ENCODE measurements at regions not wholly inside any gene's neighbourhood (a gene's known extent, or its start where the extent isn't known, plus 50 kb on each side); places are given as distances from the start of the nearest gene placed in this dataset.

DNA sequence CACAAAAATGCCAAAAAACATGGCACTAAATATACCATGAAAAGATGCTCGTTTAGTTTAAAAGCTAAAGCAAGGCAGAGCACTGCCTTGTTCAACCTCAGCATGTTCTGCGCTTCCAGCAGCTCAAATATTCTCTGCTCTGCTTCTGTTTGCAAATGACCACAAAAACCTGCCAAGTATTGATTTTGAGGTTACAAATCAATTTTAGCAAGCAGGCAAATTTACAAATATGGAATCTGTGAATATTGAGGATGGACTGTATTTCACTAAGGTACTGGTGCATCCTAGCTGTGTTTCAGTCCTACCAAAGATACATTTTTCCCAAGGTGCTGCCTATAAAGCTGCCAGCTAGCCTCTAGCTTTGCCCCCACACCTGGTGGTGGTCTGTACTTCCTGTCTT lies 449.9 kb downstream of the PREX1 start:
- Histone ChIP-seq H4K20me1 (ENCODE audit: control insufficient read depth, insufficient read depth) (no peaks in the 10 kb centered on the region), H3K79me2 (ENCODE audit: control insufficient read depth, insufficient read depth, low read length) (no peaks in the 10 kb centered on the region), H2AFZ (ENCODE audit: control insufficient read depth, low read depth, low read length) (no peak overlapping the region), H3K4me2 (ENCODE audit: control insufficient read depth, insufficient read depth) (no peak overlapping the region), H3K9me3 (replicated peaks; ENCODE audit: control insufficient read depth, insufficient read depth, low read length) (no peaks in the 10 kb centered on the region), H3K9ac (ENCODE audit: control insufficient read depth, insufficient read depth, low read length) (no peak overlapping the region), H3K27ac (ENCODE audit: control insufficient read depth, insufficient read depth) (no peak overlapping the region), H3K36me3 (ENCODE audit: control insufficient read depth in 2 of 2, insufficient read depth in 2 of 2, low read length in 1 of 2) (no peaks in the 10 kb centered on the region), H3K27me3 (replicated peaks in 1 of 2; ENCODE audit: control insufficient read depth in 2 of 2, insufficient read depth in 2 of 2, low read length in 1 of 2) (no peaks in the 10 kb centered on the region), H3K4me3 (no peak overlapping the region), H3K4me1 (ENCODE audit: control insufficient read depth, insufficient read depth, low read length) (no peaks in the 10 kb centered on the region)
- intact Hi-C loops (cut with micrococcal nuclease; ENCODE audit: unreplicated experiment): no loop called here
- WGBS (ENCODE audit: insufficient coverage, insufficient replicate concordance, low lambda C conversion rate, missing lambda C conversion rate): 55% methylated on average over 2 of the region's 2 CpGs
- no TSS peak for BruUV-seq (replicated peaks)
- in situ Hi-C loops (cut with MboI): no loop called here
- DNase-seq (ENCODE audit: low read depth, low spot score): no peak
- TF ChIP-seq MTA2 (IDR thresholded peaks at IDR 0.05; ENCODE audit: low read depth) (no peak), YBX1 (IDR thresholded peaks at IDR 0.05) (no peak), IKZF1 (conservative IDR thresholded peaks at IDR 0.05) (no peak)
- TF ChIP-seq, protein P1, sequence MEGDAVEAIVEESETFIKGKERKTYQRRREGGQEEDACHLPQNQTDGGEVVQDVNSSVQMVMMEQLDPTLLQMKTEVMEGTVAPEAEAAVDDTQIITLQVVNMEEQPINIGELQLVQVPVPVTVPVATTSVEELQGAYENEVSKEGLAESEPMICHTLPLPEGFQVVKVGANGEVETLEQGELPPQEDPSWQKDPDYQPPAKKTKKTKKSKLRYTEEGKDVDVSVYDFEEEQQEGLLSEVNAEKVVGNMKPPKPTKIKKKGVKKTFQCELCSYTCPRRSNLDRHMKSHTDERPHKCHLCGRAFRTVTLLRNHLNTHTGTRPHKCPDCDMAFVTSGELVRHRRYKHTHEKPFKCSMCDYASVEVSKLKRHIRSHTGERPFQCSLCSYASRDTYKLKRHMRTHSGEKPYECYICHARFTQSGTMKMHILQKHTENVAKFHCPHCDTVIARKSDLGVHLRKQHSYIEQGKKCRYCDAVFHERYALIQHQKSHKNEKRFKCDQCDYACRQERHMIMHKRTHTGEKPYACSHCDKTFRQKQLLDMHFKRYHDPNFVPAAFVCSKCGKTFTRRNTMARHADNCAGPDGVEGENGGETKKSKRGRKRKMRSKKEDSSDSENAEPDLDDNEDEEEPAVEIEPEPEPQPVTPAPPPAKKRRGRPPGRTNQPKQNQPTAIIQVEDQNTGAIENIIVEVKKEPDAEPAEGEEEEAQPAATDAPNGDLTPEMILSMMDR (IDR thresholded peaks at IDR 0.05 in 2 of 3, conservative IDR thresholded peaks at IDR 0.05 in 1 of 3; ENCODE audit: control insufficient read depth in 2 of 3, extremely low read depth in 1 of 3, insufficient read depth in 1 of 3, low read depth in 3 of 3, low read length in 3 of 3): no peak
- CTCF ChIA-PET: interaction anchor here (1.2 to 2.8 kb wide), 2 partner anchors 15 to 243 kb away, joined by 3 to 7 read pairs; no protein-coding TSS in a partner anchor
- SMC1A ChIA-PET (ENCODE audit: uncharacterized antibody, unreplicated experiment): no interaction called here
- no peak for ATAC-seq
- RAD21 ChIA-PET (ENCODE audit: unreplicated experiment): interaction anchor here (1.0 kb wide), 1 partner anchor 9 kb away, joined by 3 read pairs; no protein-coding TSS in a partner anchor
- no peak for FAIRE-seq
- POLR2A ChIA-PET: no interaction called here

DNA sequence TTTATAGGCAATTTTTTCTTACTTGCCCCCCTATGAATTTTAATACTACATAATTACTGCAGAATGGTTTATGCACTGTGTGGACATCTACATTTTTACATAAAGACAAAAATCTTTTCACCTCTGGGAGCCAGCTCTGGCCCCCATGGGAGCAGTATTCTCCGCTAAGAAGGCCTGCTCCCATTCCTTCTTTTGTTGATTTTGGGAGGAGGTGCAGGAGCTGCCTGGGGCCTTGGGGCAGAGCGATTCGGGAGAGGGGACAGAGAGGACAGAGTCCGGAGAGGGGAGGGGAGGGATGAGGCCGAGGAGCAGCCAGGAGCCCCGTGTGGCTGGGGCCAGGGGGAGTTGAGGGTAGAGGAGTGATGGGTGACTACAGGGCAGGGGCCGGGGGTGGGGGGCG lies 452.0 kb downstream of the PREX1 start:
- no peak for FAIRE-seq
- in situ Hi-C loops (cut with MboI) (no loop called here), intact Hi-C loops (cut with micrococcal nuclease; ENCODE audit: unreplicated experiment) (no loop called here)
- POLR2A ChIA-PET: no interaction called here
- no peak for TF ChIP-seq RB1 (IDR thresholded peaks at IDR 0.05; ENCODE audit: borderline replicate concordance)
- TF ChIP-seq CEBPB (IDR thresholded peaks at IDR 0.05; ENCODE audit: borderline replicate concordance in 1 of 2, low read depth in 2 of 2, low read length in 2 of 2): no peak
- no peak for TF ChIP-seq ZZZ3 (IDR thresholded peaks at IDR 0.05; ENCODE audit: control insufficient read depth, insufficient read length, low read depth)
- TF ChIP-seq ZNF274 (IDR thresholded peaks at IDR 0.05; ENCODE audit: insufficient read depth, insufficient read length): no peak
- no peak for TF ChIP-seq RFX5 (IDR thresholded peaks at IDR 0.05; ENCODE audit: low read depth, low read length)
- TF ChIP-seq FOS (IDR thresholded peaks at IDR 0.05; ENCODE audit: borderline replicate concordance, extremely low read depth, insufficient read length): no peak
- TF ChIP-seq JUNB (IDR thresholded peaks at IDR 0.05): no peak
- CTCF ChIA-PET: interaction anchor here (1.4 to 2.8 kb wide), 2 partner anchors 37 to 245 kb away, joined by 4 to 7 read pairs; no protein-coding TSS in a partner anchor
- Histone ChIP-seq H3K36me3 (ENCODE audit: control insufficient read depth in 2 of 2, insufficient read depth in 2 of 2, low read length in 1 of 2) (no peaks in the 10 kb centered on the region), H2AFZ (ENCODE audit: control insufficient read depth, low read depth, low read length) (no peak overlapping the region), H3K9me3 (replicated peaks; ENCODE audit: control insufficient read depth, insufficient read depth, low read length) (no peaks in the 10 kb centered on the region), H3K4me2 (ENCODE audit: control insufficient read depth, insufficient read depth) (no peak overlapping the region), H3K27ac (ENCODE audit: control insufficient read depth, insufficient read depth) (no peak overlapping the region), H3K4me3 (no peak overlapping the region), H3K4me1 (ENCODE audit: control insufficient read depth, insufficient read depth, low read length) (no peaks in the 10 kb centered on the region), H3K9ac (ENCODE audit: control insufficient read depth, insufficient read depth, low read length) (no peak overlapping the region), H4K20me1 (ENCODE audit: control insufficient read depth, insufficient read depth) (no peaks in the 10 kb centered on the region), H3K27me3 (replicated peaks in 1 of 2; ENCODE audit: control insufficient read depth in 2 of 2, insufficient read depth in 2 of 2, low read length in 1 of 2) (no peaks in the 10 kb centered on the region), H3K79me2 (ENCODE audit: control insufficient read depth, insufficient read depth, low read length) (no peaks in the 10 kb centered on the region)
- BruUV-seq (replicated peaks): no TSS peak
- DNase-seq (ENCODE audit: low read depth, low spot score): no peak
- WGBS (ENCODE audit: insufficient coverage, insufficient replicate concordance, low lambda C conversion rate, missing lambda C conversion rate): 74% methylated on average over 4 of the region's 8 CpGs
- SMC1A ChIA-PET (ENCODE audit: uncharacterized antibody, unreplicated experiment): interaction anchor here (1.4 to 1.5 kb wide), 2 partner anchors 10 to 18 kb away, joined by 3 read pairs; no protein-coding TSS in a partner anchor
- ATAC-seq: no peak
- RAD21 ChIA-PET (ENCODE audit: unreplicated experiment): no interaction called here
